GM21515 (cell line): ENCODE measurements at regions not wholly inside any gene's neighbourhood (a gene's known extent, or its start where the extent isn't known, plus 50 kb on each side); places are given as distances from the start of the nearest gene placed in this dataset.
"Not testable (repeated sequence)": the region's sequence is repeated elsewhere in the genome, so short reads cannot be mapped to it uniquely, and the experiment has no call there.

Source experiments
- ATAC-seq: cut with Tn5 transposase; IDR thresholded peaks from one replicate; pipeline ENCODE4 v1.9.1; 2021; ENCODE audit not compliant: unreplicated experiment

GRCh38 chr19:28351321-28351720 is 861.6 kb downstream of the UQCRFS1 start:
- ATAC-seq: not testable (repeated sequence)

GRCh38 chr19:28350673-28351072 is 862.3 kb downstream of the UQCRFS1 start:
- ATAC-seq: no peak

- ATAC-seq: no peak
Measured at GRCh38 chr19:28350037-28350436, 862.9 kb downstream of the UQCRFS1 start.

GRCh38 chr19:28349604-28350003 is 863.3 kb downstream of the UQCRFS1 start:
- ATAC-seq: no peak

GRCh38 chr19:28345811-28346210 is 867.1 kb downstream of the UQCRFS1 start:
- ATAC-seq: no peak

GRCh38 chr19:28341810-28342350 is 871.1 kb downstream of the UQCRFS1 start:
- no peak for ATAC-seq

GRCh38 chr19:28334419-28334818 is 878.5 kb downstream of the UQCRFS1 start:
- no peak for ATAC-seq

- no peak for ATAC-seq
Measured at GRCh38 chr19:28333909-28334308, 879.0 kb downstream of the UQCRFS1 start.

- ATAC-seq: no peak
Measured at GRCh38 chr19:28332886-28333285, 880.1 kb downstream of the UQCRFS1 start.

GRCh38 chr19:28332351-28332750 is 880.6 kb downstream of the UQCRFS1 start:
- no peak for ATAC-seq

GRCh38 chr19:28331596-28331995 is 881.4 kb downstream of the UQCRFS1 start:
- ATAC-seq: no peak

- no peak for ATAC-seq
Measured at GRCh38 chr19:28330831-28331230, 882.1 kb downstream of the UQCRFS1 start.

- ATAC-seq: no peak
Measured at GRCh38 chr19:28329429-28329828, 883.5 kb downstream of the UQCRFS1 start.

GRCh38 chr19:28327905-28328304 is 885.0 kb downstream of the UQCRFS1 start:
- ATAC-seq: no peak

- ATAC-seq: no peak
Measured at GRCh38 chr19:28326746-28327145, 886.2 kb downstream of the UQCRFS1 start.

GRCh38 chr19:28324275-28325060 is 888.5 kb downstream of the UQCRFS1 start:
- ATAC-seq: no peak

GRCh38 chr19:28322945-28323344 is 890.0 kb downstream of the UQCRFS1 start:
- no peak for ATAC-seq

- no peak for ATAC-seq
Measured at GRCh38 chr19:28322491-28322890, 890.5 kb downstream of the UQCRFS1 start.

- ATAC-seq: no peak
Measured at GRCh38 chr19:28319918-28320317, 893.0 kb downstream of the UQCRFS1 start.

- ATAC-seq: no peak
Measured at GRCh38 chr19:28319227-28319626, 893.7 kb downstream of the UQCRFS1 start.

- no peak for ATAC-seq
Measured at GRCh38 chr19:28318469-28319179, 894.3 kb downstream of the UQCRFS1 start.

GRCh38 chr19:28316464-28316863 is 896.5 kb downstream of the UQCRFS1 start:
- no peak for ATAC-seq
